Mesodermal cell (in vitro differentiated cells): ENCODE measurements at regions not wholly inside any gene's neighbourhood (a gene's known extent, or its start where the extent isn't known, plus 50 kb on each side); places are given as distances from the start of the nearest gene placed in this dataset.
"Not testable (repeated sequence)": the region's sequence is repeated elsewhere in the genome, so short reads cannot be mapped to it uniquely, and the experiment has no call there.

Source experiments
- H3K27ac ChIP-seq: 2 replicates; pipeline ENCODE4 v1.7.0; 2013; ENCODE audit warnings: mild to moderate bottlenecking, low read depth, low read length, moderate library complexity; ENCODE audit not compliant: severe bottlenecking
- H3K36me3 ChIP-seq: 2 replicates; pipeline ENCODE4 v1.7.1; 2013; ENCODE audit warnings: mild to moderate bottlenecking, low read length, moderate library complexity; ENCODE audit not compliant: control insufficient read depth, insufficient read depth
- H3K4me1 ChIP-seq: one replicate; pipeline ENCODE4 v1.7.1; 2013; ENCODE audit warnings: mild to moderate bottlenecking, low read length; ENCODE audit not compliant: insufficient read depth, control insufficient read depth, poor library complexity, severe bottlenecking
- H3K4me3 ChIP-seq: 2 replicates; pipeline ENCODE4 v1.7.0; 2013; ENCODE audit warnings: low read length, control low read depth, mild to moderate bottlenecking; ENCODE audit not compliant: insufficient read depth, poor library complexity, severe bottlenecking; ENCODE audit errors: extremely low read depth
- H3K9me3 ChIP-seq: 2 replicates; pipeline ENCODE4 v1.7.1; 2013; ENCODE audit warnings: mild to moderate bottlenecking, low read length, moderate library complexity; ENCODE audit not compliant: control insufficient read depth
- WGBS, 2 experiments: methylation state at CpG; one replicate each; pipeline ENCODE4 v1.1.5; 2013; ENCODE audit warnings: missing lambda C conversion rate in 2 of 2; ENCODE audit not compliant: insufficient coverage in 2 of 2; 5-methylcytosine and 5-hydroxymethylcytosine counted together

DNA sequence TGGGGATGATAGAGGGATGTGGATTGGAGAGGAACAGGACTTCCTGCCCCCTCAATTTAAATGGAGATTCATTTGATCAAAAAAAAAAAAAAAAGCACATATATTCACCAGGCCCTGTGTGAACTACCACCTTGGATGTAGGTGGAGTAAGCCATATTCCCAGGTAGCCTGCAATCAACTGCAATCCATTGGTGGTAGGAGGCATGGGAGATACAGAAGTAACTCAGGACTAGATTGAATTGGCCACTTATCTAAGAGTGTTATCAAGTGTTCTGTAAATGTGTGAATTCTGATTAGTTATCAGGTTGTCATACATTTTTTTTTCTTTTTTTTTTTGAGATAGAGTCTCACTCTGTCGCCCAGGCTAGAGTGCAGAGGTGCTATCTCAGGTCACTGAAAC is 124.1 kb upstream of the ESR1 start:
- no CpG with 5 or more reads among the region's 1 CpG for WGBS, 2 experiments
- H3K36me3 ChIP-seq: no peaks in the 10 kb centered on the region
- H3K4me1 ChIP-seq: no peaks in the 10 kb centered on the region
- no peak overlapping the region for H3K4me3 ChIP-seq
- H3K27ac ChIP-seq: no peak overlapping the region
- no peaks in the 10 kb centered on the region for H3K9me3 ChIP-seq

DNA sequence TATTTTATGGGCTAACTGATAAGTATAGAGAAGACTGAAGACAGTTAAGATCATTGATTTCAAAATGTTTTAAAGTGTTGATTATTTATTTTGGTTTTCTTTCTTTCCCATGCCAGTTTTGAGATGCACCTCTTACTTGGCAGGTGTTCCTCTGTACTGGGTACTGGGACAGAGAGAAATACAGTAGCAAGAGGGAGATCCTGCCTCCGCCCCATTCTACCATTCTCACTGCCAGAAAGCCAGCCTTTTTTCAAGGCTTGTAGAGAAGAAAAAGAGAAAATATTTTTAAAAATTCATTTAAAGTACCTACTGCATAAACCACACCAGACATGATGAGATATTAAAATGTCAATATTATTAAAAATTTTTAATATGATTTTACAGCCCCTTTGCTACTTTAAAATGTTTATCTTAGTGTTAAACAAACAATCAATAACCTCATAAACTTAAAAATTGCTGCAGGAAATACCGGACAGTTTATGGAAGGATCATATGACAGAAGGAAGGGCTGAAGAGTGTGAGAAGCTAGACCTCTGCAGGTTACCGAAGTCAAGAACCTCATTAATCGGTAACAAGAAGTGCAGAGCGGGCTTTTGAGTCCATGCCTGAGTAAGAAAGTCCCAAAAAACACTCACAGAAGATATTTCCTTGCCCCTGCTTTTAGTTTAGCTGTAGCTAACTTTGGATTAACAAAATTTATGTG is 117.8 kb upstream of the ESR1 start:
- WGBS, 2 experiments: 84 to 91% methylated on average over 3 to 4 of the region's 5 CpGs
- H3K4me3 ChIP-seq: no peak overlapping the region

DNA sequence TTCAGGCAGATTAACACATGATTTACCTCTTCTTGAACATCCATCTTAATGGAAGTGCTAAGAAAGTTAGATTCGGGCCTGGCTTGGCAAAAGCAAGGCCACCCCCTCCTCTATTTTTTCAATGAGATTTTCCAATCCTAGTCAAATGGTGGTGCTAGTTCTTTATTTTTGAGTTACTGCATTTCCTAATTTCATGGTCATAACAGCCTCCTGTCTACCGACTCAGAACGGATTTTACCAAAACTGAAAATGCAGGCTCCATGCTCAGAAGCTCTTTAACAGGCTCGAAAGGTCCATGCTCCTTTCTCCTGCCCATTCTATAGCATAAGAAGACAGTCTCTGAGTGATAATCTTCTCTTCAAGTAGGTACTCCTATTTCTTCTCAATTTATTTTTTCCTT is 117.2 kb upstream of the ESR1 start:
- peaks cover 3% of the 10 kb centered on the region for H3K4me1 ChIP-seq
- no peaks in the 10 kb centered on the region for H3K36me3 ChIP-seq
- 68 to 89% methylated on average over 3 of the region's 4 CpGs for WGBS, 2 experiments
- no peak overlapping the region for H3K4me3 ChIP-seq
- H3K27ac ChIP-seq: no peak overlapping the region
- H3K9me3 ChIP-seq: no peaks in the 10 kb centered on the region

More for the DNA sequence above, 117.8 kb upstream of the ESR1 start:
- H3K9me3 ChIP-seq: no peaks in the 10 kb centered on the region
- H3K36me3 ChIP-seq: no peaks in the 10 kb centered on the region
- H3K4me1 ChIP-seq: peaks cover 3% of the 10 kb centered on the region
- no peak overlapping the region for H3K27ac ChIP-seq

DNA sequence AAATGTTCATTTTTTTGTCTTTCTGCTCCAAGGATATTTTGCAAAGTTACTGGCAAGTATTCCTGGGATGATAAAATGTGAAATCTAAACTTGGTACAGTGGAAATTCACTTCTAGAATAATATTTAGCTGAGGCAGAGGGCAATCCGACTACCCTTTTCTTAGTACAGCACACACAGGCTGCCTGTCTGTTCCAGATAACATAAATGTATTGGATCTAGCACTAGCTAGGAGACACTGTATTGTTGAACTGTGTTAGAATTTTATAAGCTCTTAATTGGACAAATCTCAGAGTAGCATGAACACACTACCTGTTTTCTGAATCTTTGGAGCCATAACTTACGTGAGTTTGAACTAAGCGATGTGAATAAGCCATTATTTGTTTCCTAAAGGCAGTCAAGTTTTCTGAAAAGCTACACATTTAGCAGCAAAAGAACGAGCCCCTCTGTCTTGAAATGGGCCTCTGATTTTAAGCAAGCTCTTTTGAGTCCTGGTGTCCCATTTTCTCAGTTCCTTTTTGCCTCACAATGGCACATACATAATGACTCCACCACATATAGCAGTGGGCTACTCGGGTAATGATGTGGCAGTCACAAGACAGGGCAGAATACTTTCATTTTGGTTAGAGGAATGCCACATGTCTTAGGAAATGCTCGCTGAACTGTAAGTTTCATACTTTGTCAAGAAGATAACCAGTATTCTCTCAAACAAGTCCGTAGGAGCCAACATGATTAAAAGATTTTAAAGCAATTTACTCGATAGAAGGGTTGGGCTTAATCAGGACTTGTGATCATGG is 116.5 kb upstream of the ESR1 start:
- Histone ChIP-seq H3K4me3 (no peak overlapping the region), H3K27ac (no peak overlapping the region)
- 93 to 95% methylated on average over 4 to 7 of the region's 8 CpGs for WGBS, 2 experiments

DNA sequence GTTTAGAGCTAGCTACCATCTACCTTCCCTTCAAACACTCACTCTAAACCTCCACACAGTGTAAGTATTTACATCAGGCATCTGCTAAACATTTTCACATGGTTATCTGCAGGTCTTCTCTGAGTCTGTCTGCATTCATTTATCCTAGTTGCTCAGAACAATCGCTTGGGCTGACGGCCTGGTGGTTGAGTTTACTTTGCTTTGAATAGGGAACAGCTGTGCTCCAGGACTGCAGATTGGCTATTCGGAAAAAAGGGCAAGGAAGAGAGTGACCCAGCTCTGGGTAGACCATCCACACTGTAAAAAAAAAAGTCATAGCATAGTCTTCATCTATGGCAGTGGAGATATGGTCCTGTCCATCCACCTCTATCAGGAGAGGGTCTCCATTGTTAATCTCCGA is 115.3 kb upstream of the ESR1 start:
- Histone ChIP-seq H3K9me3 (no peaks in the 10 kb centered on the region), H3K27ac (no peak overlapping the region), H3K4me1 (peaks cover 3% of the 10 kb centered on the region), H3K36me3 (no peaks in the 10 kb centered on the region), H3K4me3 (no peak overlapping the region)
- WGBS, 2 experiments: 73 to 76% methylated on average over 2 to 3 of the region's 4 CpGs

More for the DNA sequence above, 116.5 kb upstream of the ESR1 start:
- no peaks in the 10 kb centered on the region for H3K36me3 ChIP-seq
- H3K9me3 ChIP-seq: no peaks in the 10 kb centered on the region
- H3K4me1 ChIP-seq: peaks cover 3% of the 10 kb centered on the region

DNA sequence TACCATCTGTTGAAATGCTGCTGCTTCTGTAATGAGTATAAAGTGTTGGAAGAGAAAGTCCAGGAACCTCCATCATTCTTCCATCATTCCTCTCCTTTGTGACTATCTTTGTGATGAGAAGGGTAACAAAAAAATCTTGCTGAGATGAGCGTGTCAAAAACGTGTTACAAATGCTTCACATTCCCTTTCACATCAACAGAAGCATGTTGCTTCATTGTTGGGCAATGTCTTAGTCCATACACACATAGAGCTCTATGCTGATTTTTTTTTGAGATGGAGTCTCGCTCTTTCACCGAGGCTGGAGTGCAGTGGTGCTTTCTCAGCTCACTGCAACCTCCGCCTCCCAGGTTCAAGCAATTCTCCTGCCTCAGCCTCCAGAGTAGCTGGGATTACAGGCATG is 114.1 kb upstream of the ESR1 start:
- Histone ChIP-seq H3K4me1 (peaks cover 3% of the 10 kb centered on the region), H3K27ac (no peak overlapping the region), H3K4me3 (no peak overlapping the region), H3K36me3 (no peaks in the 10 kb centered on the region), H3K9me3 (no peaks in the 10 kb centered on the region)
- WGBS, 2 experiments: 65 to 89% methylated on average over 3 to 5 of the region's 5 CpGs

DNA sequence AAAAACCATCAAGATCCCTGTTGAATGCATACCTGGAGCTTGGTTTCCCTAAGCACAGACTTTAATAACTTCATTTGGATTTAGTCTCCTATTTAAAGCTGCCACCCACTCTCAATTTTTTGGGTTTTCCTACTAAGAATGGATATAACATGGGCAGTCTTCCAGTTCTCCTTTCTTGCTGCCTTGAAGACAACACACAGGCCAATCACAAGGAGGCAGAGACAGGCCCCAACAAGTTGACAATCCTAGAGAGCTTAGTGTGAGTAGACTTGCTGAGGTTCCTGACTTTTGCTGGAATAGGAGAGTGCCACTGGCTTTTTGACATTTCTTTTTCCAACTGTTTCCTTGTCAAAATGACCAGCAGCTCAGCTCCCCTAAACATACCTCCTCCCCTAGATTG is 112.3 kb upstream of the ESR1 start:
- no peaks in the 10 kb centered on the region for H3K36me3 ChIP-seq
- H3K27ac ChIP-seq: no peak overlapping the region
- H3K9me3 ChIP-seq: no peaks in the 10 kb centered on the region
- peaks cover 2% of the 10 kb centered on the region for H3K4me1 ChIP-seq
- H3K4me3 ChIP-seq: no peak overlapping the region

DNA sequence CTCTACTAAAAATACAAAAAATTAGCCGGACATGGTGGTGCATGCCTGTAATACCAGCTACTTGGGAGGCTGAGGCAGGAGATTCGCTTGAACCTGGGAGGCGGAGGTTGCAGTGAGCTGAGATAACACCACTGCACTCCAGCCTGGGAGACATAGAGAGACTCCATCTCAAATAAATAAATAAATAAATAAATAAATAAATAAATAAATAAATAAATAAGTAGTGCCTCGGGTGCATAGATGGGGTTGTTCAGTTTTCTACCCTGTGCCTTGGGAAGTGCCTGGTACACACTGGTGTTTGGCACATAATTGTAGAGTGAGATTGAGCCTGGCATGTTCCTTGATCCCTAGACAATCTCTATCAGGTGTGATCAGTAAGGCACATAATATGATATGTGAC is 111.2 kb upstream of the ESR1 start:
- H3K27ac ChIP-seq, H3K4me1 ChIP-seq, H3K4me3 ChIP-seq, H3K9me3 ChIP-seq, H3K36me3 ChIP-seq: not testable (repeated sequence)
- WGBS, 2 experiments: 67 to 82% methylated on average over 1 to 2 of the region's 4 CpGs

DNA sequence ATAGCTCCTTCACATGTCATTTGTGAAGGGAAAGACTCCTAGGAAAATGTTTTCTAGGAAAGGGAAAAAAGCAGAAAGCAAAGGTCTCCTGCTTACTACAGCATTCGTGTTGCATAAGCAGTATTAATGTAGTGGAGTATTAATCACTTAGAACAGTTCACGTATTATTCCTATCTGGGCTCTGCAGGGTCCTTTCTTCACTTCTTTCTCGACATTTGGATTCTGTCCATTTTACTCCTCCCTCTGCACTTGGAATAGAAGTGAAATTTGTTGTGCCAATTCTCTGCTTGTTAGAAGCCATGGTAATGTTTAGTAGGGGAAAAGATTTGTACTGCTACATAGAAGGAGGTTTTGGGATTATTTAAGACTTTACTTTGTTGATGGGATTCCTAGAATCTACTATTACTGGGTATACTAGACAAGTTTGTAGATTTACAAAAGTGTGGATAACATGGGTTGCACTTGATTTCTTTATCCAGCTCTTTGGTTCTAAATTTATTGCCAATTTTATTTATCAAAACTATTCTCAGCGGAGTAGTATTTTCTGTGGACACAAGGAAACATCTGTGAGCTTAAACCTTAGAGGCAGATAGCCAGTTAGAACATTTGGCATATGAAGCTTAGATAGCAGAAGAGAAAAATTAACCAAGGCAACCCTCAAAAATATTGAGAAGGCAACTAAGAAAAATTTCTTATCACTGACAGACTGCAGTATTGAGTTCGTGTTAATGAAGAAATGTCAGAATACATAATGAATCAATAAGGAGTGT is 108.4 kb upstream of the ESR1 start:
- WGBS, 2 experiments: 90 to 93% methylated on average over 2 of the region's 5 CpGs
- Histone ChIP-seq H3K4me3 (no peak overlapping the region), H3K9me3 (no peaks in the 10 kb centered on the region), H3K36me3 (no peaks in the 10 kb centered on the region), H3K4me1 (no peaks in the 10 kb centered on the region), H3K27ac (no peak overlapping the region)

DNA sequence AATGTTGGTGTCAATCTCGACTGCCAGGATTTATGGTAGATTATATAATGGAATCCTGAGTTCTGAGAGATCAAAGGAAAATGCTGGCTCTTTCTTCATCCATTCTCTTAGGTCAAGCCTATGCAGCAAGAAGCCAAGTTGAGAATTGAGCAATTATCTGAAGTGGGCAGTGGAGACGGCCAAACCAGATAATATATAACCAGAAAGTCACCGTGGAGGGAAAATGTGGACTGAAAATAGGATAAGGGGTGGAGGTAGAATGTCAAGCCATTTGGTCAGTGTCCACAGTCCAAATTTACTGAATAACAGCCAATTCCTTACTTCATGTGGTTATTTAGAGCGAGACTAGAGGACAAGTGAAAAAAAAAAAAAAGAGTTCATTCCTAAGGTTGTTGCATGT is 107.8 kb upstream of the ESR1 start:
- no peaks in the 10 kb centered on the region for H3K4me1 ChIP-seq
- 89 to 96% methylated on average over 1 to 3 of the region's 4 CpGs for WGBS, 2 experiments
- H3K27ac ChIP-seq: no peak overlapping the region
- H3K4me3 ChIP-seq: no peak overlapping the region
- H3K9me3 ChIP-seq: no peaks in the 10 kb centered on the region
- H3K36me3 ChIP-seq: no peaks in the 10 kb centered on the region
